HepG2 (cell line): ENCODE measurements at regions not wholly inside any gene's neighbourhood (a gene's known extent, or its start where the extent isn't known, plus 50 kb on each side); places are given as distances from the start of the nearest gene placed in this dataset.

Experiments used
- ATAC-seq: fragments of 200-7000 bp; cut with Tn5 transposase; 3 replicates; pipeline ENCODE4 v1.9.1; 2020; ENCODE audit warnings: mild to moderate bottlenecking, moderate library complexity
- BruUV-seq: library from RNA; stranded (reverse); fragments of 400-500 nt; replicated peaks from 2 replicates; lab custom pipeline; 2021; lab: Mats Ljungman, UMichigan
- CTCF ChIA-PET: fragments of 300-600 bp; formaldehyde crosslinking; extraction: SDS; loops from one replicate; lab custom pipeline; 2021; ENCODE audit warnings: low total read pairs, inconsistent platforms, low intra/inter-chr PET ratio; lab: Yijun Ruan, JAX
- POLR2A ChIA-PET: fragments of 350-600 bp; sonication (Branson Sonifier 250); formaldehyde crosslinking; loops from one replicate; lab custom pipeline; 2020; ENCODE audit warnings: antibody characterized with exemption, inconsistent platforms; lab: Yijun Ruan, JAX
- DNase-seq: peaks from one replicate; pipeline ENCODE4 v3.0.0-alpha.2; 2015; ENCODE audit warnings: low spot score
- FAIRE-seq: peaks from 3 replicates; lab custom pipeline; 2011; peaks lifted over from hg19 to GRCh38; lab: Jason Lieb, UNC
- H2AFZ ChIP-seq: one replicate; pipeline ENCODE4 v1.6.1; 2011; ENCODE audit warnings: low read length, inconsistent platforms
- H3K27ac ChIP-seq: fragments of 300-600 bp; 3 replicates; pipeline ENCODE4 v1.8.0; 2011; ENCODE audit warnings: mixed run types, mild to moderate bottlenecking, mixed read lengths, low read length, inconsistent platforms; ENCODE audit not compliant: insufficient read depth; ENCODE audit errors: extremely low read length
- H3K27me3 ChIP-seq, 2 experiments: fragments of 200-600 bp in 1 of 2; 2 replicates in 1 of 2; 3 replicates in 1 of 2; pipeline versions ENCODE4 v1.6.0 to v1.8.0; 2011; ENCODE audit warnings: low read length in 2 of 2, mild to moderate bottlenecking in 2 of 2, moderate library complexity in 2 of 2, inconsistent platforms in 1 of 2; ENCODE audit not compliant: insufficient read depth in 2 of 2, control insufficient read depth in 1 of 2
- H3K36me3 ChIP-seq, 2 experiments: fragments of 200-600 bp in 1 of 2; replicated peaks in 1 of 2; 2 replicates in 1 of 2; 3 replicates in 1 of 2; pipeline versions ENCODE4 v1.5.1 to v1.8.0; 2011; ENCODE audit warnings: low read length in 2 of 2, inconsistent platforms in 1 of 2; ENCODE audit not compliant: insufficient read depth in 2 of 2, control insufficient read depth in 1 of 2
- H3K4me1 ChIP-seq: 2 replicates; pipeline ENCODE4 v1.5.1; 2012; ENCODE audit warnings: low read length, inconsistent platforms; ENCODE audit not compliant: insufficient read depth
- H3K4me2 ChIP-seq: 2 replicates; pipeline ENCODE4 v1.6.0; 2011; ENCODE audit warnings: low read depth, low read length, inconsistent platforms
- H3K4me3 ChIP-seq, 3 experiments: fragments of 200-600 bp in 1 of 3; sonication (generic), shearing (Covaris generic) in 1 of 3; replicated peaks in 1 of 3; 2 replicates each; pipeline ENCODE4 v1.5.1; 2011 to 2016; ENCODE audit warnings: low read length in 3 of 3, inconsistent platforms in 2 of 3, low read depth in 2 of 3, mild to moderate bottlenecking in 2 of 3, control low read depth in 1 of 3, mixed read lengths in 1 of 3; ENCODE audit not compliant: insufficient read depth in 1 of 3
- H3K79me2 ChIP-seq: one replicate; pipeline ENCODE4 v1.6.1; 2011; ENCODE audit warnings: low read length, inconsistent platforms; ENCODE audit not compliant: insufficient read depth
- H3K9ac ChIP-seq: 2 replicates; pipeline ENCODE4 v1.6.0; 2011; ENCODE audit warnings: mild to moderate bottlenecking, low read depth, low read length, inconsistent platforms; ENCODE audit not compliant: insufficient read depth
- H3K9me3 ChIP-seq: 2 replicates; pipeline ENCODE4 v1.5.1; 2012; ENCODE audit warnings: mild to moderate bottlenecking, low read length
- H4K20me1 ChIP-seq: 2 replicates; pipeline ENCODE4 v1.6.0; 2011; ENCODE audit warnings: inconsistent platforms, mild to moderate bottlenecking, low read length, moderate library complexity; ENCODE audit not compliant: insufficient read depth
- DNMT1 ChIP-seq: sonication (generic); formaldehyde crosslinking; IDR thresholded peaks from 2 replicates; pipeline ENCODE4 v1.5.1; 2020; ENCODE audit warnings: mild to moderate bottlenecking, missing genetic modification reagents
- ELF4 ChIP-seq: sonication (generic); formaldehyde crosslinking; IDR thresholded peaks from 2 replicates; pipeline ENCODE4 v1.5.0; 2020; ENCODE audit warnings: missing genetic modification reagents, mild to moderate bottlenecking, moderate library complexity, borderline replicate concordance
- KMT2B ChIP-seq: IDR thresholded peaks from 2 replicates; pipeline ENCODE4 v1.6.1; 2016; ENCODE audit warnings: missing genetic modification reagents, missing compliant biosample characterization
- LRRFIP1 ChIP-seq: sonication (generic); formaldehyde crosslinking; conservative IDR thresholded peaks from 2 replicates; pipeline ENCODE4 v1.4.0; 2020; ENCODE audit warnings: missing genetic modification reagents
- MZF1 ChIP-seq: sonication (generic); formaldehyde crosslinking; IDR thresholded peaks from 2 replicates; pipeline ENCODE4 v1.8.1; 2023; ENCODE audit warnings: mild to moderate bottlenecking, missing genetic modification reagents, borderline replicate concordance
- NFE2L1 ChIP-seq: sonication (generic); formaldehyde crosslinking; IDR thresholded peaks from 2 replicates; pipeline ENCODE4 v1.4.0; 2020; ENCODE audit warnings: missing genetic modification reagents, mild to moderate bottlenecking, borderline replicate concordance
- PHF21A ChIP-seq: sonication (generic); formaldehyde crosslinking; IDR thresholded peaks from 2 replicates; pipeline ENCODE4 v1.5.0; 2020; ENCODE audit warnings: mild to moderate bottlenecking, missing genetic modification reagents
- ZBTB8A ChIP-seq: sonication (generic); formaldehyde crosslinking; IDR thresholded peaks from 2 replicates; pipeline ENCODE4 v1.4.0; 2020; ENCODE audit warnings: mild to moderate bottlenecking, low read depth, missing genetic modification reagents, borderline replicate concordance
- WGBS: methylation state at CpG from one replicate; pipeline ENCODE4 v1.1.6; 2017; ENCODE audit warnings: low lambda C conversion rate; 5-methylcytosine and 5-hydroxymethylcytosine counted together
- in situ Hi-C: cut with HindIII; loops from 2 replicates; pipeline ENCODE4 v1.10.0; 2017; ENCODE audit warnings: low pct_unique_long_range_greater_than_20kb; ENCODE audit not compliant: extremely low pct_ligation_motif_present
- intact Hi-C: fragments of 100-400 bp; cut with micrococcal nuclease; formaldehyde crosslinking; loops from one replicate; pipeline ENCODE4 v1.10.0; 2022; ENCODE audit not compliant: unreplicated experiment
- TF ChIP-seq, protein P1 (sequence below): sonication (generic); formaldehyde crosslinking; IDR thresholded peaks from 2 replicates; pipeline ENCODE4 v1.4.0; 2020; ENCODE audit warnings: missing genetic modification reagents, low read depth, mild to moderate bottlenecking, borderline replicate concordance
- TF ChIP-seq, protein P2 (sequence below): IDR thresholded peaks from 2 replicates; pipeline ENCODE4 v1.4.0; 2020; ENCODE audit warnings: mild to moderate bottlenecking, missing genetic modification reagents

- Histone ChIP-seq H3K4me2 (no peak overlapping the region), H3K27ac (no peak overlapping the region), H3K36me3 (no peaks in the 10 kb centered on the region), H3K9me3 (no peaks in the 10 kb centered on the region), H3K4me1 (no peaks in the 10 kb centered on the region), H3K27me3 (no peaks in the 10 kb centered on the region; a peak in 1 of 5 replicates), H4K20me1 (no peaks in the 10 kb centered on the region), H2AFZ (no peak overlapping the region), H3K4me3 (no peak overlapping the region), H3K9ac (no peak overlapping the region), H3K79me2 (no peaks in the 10 kb centered on the region)
- 57% methylated on average over 7 of the region's 8 CpGs for WGBS
- BruUV-seq: no TSS peak
- DNase-seq: no peak
- TF ChIP-seq ZBTB8A (CRISPR knock-in tag): no peak
- TF ChIP-seq, protein P1, sequence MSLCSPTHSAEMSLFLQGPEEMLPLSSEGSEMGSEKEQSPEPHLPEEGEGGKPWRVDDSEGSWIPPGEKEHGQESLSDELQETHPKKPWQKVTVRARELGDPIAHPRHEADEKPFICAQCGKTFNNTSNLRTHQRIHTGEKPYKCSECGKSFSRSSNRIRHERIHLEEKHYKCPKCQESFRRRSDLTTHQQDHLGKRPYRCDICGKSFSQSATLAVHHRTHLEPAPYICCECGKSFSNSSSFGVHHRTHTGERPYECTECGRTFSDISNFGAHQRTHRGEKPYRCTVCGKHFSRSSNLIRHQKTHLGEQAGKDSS (CRISPR knock-in tag): no peak
- no peak for TF ChIP-seq LRRFIP1 (CRISPR knock-in tag)
- TF ChIP-seq DNMT1 (CRISPR knock-in tag): no peak
- no peak for TF ChIP-seq MZF1 (CRISPR knock-in tag)
- no peak for TF ChIP-seq NFE2L1 (CRISPR knock-in tag)
- TF ChIP-seq, protein P2, sequence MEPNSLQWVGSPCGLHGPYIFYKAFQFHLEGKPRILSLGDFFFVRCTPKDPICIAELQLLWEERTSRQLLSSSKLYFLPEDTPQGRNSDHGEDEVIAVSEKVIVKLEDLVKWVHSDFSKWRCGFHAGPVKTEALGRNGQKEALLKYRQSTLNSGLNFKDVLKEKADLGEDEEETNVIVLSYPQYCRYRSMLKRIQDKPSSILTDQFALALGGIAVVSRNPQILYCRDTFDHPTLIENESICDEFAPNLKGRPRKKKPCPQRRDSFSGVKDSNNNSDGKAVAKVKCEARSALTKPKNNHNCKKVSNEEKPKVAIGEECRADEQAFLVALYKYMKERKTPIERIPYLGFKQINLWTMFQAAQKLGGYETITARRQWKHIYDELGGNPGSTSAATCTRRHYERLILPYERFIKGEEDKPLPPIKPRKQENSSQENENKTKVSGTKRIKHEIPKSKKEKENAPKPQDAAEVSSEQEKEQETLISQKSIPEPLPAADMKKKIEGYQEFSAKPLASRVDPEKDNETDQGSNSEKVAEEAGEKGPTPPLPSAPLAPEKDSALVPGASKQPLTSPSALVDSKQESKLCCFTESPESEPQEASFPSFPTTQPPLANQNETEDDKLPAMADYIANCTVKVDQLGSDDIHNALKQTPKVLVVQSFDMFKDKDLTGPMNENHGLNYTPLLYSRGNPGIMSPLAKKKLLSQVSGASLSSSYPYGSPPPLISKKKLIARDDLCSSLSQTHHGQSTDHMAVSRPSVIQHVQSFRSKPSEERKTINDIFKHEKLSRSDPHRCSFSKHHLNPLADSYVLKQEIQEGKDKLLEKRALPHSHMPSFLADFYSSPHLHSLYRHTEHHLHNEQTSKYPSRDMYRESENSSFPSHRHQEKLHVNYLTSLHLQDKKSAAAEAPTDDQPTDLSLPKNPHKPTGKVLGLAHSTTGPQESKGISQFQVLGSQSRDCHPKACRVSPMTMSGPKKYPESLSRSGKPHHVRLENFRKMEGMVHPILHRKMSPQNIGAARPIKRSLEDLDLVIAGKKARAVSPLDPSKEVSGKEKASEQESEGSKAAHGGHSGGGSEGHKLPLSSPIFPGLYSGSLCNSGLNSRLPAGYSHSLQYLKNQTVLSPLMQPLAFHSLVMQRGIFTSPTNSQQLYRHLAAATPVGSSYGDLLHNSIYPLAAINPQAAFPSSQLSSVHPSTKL (CRISPR knock-in tag): no peak
- TF ChIP-seq PHF21A: no peak
- no peak for TF ChIP-seq ELF4
- no peak for TF ChIP-seq KMT2B (CRISPR knock-in tag)
- ChIA-PET POLR2A (no interaction called here), CTCF (no interaction called here)
- in situ Hi-C loops: no loop called here
- intact Hi-C loops: no loop called here
- no peak for ATAC-seq
- no peak for FAIRE-seq
These were observed 226.9 kb downstream of the CYRIA start for GRCh38 chr2:16438613-16439321.
